Erythroblast (primary cell): ENCODE measurements at regions not wholly inside any gene's neighbourhood (a gene's known extent, or its start where the extent isn't known, plus 50 kb on each side); places are given as distances from the start of the nearest gene placed in this dataset.

Experiments used
- GATA1 ChIP-seq: IDR thresholded peaks from 2 replicates; pipeline ENCODE4 v1.6.1; 2011; ENCODE audit warnings: low read depth, mild to moderate bottlenecking, control low read depth, low read length, moderate library complexity
- POLR2A ChIP-seq: IDR thresholded peaks from 2 replicates; pipeline ENCODE4 v1.6.1; 2011; ENCODE audit warnings: mild to moderate bottlenecking, low read length

DNA sequence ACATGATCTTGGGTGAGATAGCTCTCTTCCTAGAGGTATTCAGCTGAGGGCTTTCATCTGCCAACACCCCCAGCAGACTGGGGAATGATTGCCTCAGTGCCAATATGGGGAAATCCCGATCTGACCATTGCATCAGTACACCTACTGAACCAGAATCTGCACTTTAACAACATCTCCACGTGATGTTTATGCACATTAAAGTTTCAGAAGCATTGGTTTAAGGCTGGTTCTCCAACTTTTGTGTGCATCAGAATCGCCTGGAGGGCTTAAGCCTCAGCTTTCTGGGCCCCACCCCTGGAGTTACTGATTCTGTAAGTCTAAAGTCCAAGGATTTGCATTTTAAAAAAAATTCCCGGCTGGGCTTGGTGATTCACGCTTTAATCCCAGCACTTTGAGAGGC is 123.6 kb upstream of the MED13 start:
- TF ChIP-seq POLR2A (no peak), GATA1 (no peak)
